CD14-positive monocyte (primary cell): ENCODE measurements at regions not wholly inside any gene's neighbourhood (a gene's known extent, or its start where the extent isn't known, plus 50 kb on each side); places are given as distances from the start of the nearest gene placed in this dataset.

Experiments
- DNase-seq, 3 donors: peaks; one replicate each; pipeline ENCODE4 v3.0.0-alpha.2; 2011 to 2022
- H2AFZ ChIP-seq: 2 replicates; pipeline ENCODE4 v1.6.0; 2012; ENCODE audit warnings: mild to moderate bottlenecking, low read depth, low read length, inconsistent platforms; ENCODE audit not compliant: insufficient read depth, poor library complexity, severe bottlenecking
- H3K27ac ChIP-seq, 2 donors: 1 replicate in 1 of 2; 2 replicates in 1 of 2; pipeline ENCODE4 v1.5.1; 2012 to 2013; ENCODE audit warnings: low read length in 2 of 2, control low read depth in 1 of 2, inconsistent platforms in 1 of 2, low read depth in 1 of 2, mild to moderate bottlenecking in 1 of 2
- H3K27me3 ChIP-seq, 2 donors: one replicate each; pipeline versions ENCODE4 v1.6.0 to v1.6.1; 2011 to 2013; ENCODE audit warnings: low read length in 2 of 2; ENCODE audit not compliant: control insufficient read depth in 2 of 2, insufficient read depth in 2 of 2
- H3K36me3 ChIP-seq, 2 donors: replicated peaks in 1 of 2; 1 replicate in 1 of 2; 2 replicates in 1 of 2; pipeline versions ENCODE4 v1.5.1 to v1.6.1; 2012 to 2013; ENCODE audit warnings: low read length in 2 of 2, control low read depth in 1 of 2, inconsistent platforms in 1 of 2, mild to moderate bottlenecking in 1 of 2; ENCODE audit not compliant: insufficient read depth in 2 of 2, control insufficient read depth in 1 of 2
- H3K4me1 ChIP-seq, 2 donors: 1 replicate in 1 of 2; 2 replicates in 1 of 2; pipeline versions ENCODE4 v1.5.1 to v1.6.1; 2012 to 2013; ENCODE audit warnings: low read length in 2 of 2, control low read depth in 1 of 2, inconsistent platforms in 1 of 2, mild to moderate bottlenecking in 1 of 2, moderate library complexity in 1 of 2; ENCODE audit not compliant: insufficient read depth in 2 of 2, control insufficient read depth in 1 of 2
- H3K4me2 ChIP-seq: replicated peaks from 2 replicates; pipeline ENCODE3; 2012; ENCODE audit warnings: low read length, moderate library complexity, mild to moderate bottlenecking; ENCODE audit not compliant: poor library complexity, severe bottlenecking; ENCODE audit errors: extremely low read depth
- H3K4me3 ChIP-seq, 3 experiments: fragments of 200-600 bp in 1 of 3; sonication (generic) in 1 of 3; replicated peaks in 1 of 3; 1 replicate in 2 of 3; 2 replicates in 1 of 3; pipeline ENCODE4 v1.5.1; 2011 to 2013; ENCODE audit warnings: low read length in 3 of 3, mild to moderate bottlenecking in 3 of 3, control low read depth in 2 of 3, low read depth in 2 of 3, inconsistent platforms in 1 of 3, moderate library complexity in 1 of 3
- H3K79me2 ChIP-seq: 2 replicates; pipeline ENCODE4 v1.6.0; 2012; ENCODE audit warnings: mild to moderate bottlenecking, control low read depth, inconsistent platforms, low read length, moderate library complexity; ENCODE audit not compliant: insufficient read depth
- H3K9ac ChIP-seq: 2 replicates; pipeline ENCODE4 v1.6.0; 2017; ENCODE audit warnings: low read length, mild to moderate bottlenecking; ENCODE audit not compliant: insufficient read depth, poor library complexity, severe bottlenecking
- H3K9me3 ChIP-seq, 2 donors: replicated peaks in 1 of 2; 1 replicate in 1 of 2; 2 replicates in 1 of 2; pipeline versions ENCODE4 v1.5.1 to v1.6.1; 2012 to 2013; ENCODE audit warnings: low read length in 2 of 2, control low read depth in 1 of 2; ENCODE audit not compliant: control insufficient read depth in 1 of 2, insufficient read depth in 1 of 2
- H4K20me1 ChIP-seq: 2 replicates; pipeline ENCODE4 v1.6.0; 2012; ENCODE audit warnings: mild to moderate bottlenecking, low read length, control low read depth, moderate library complexity; ENCODE audit not compliant: insufficient read depth
- H3K27ac Mint-ChIP-seq, 7 donors: one replicate each; pipeline ENCODE4 v1.8.0; 2020; ENCODE audit warnings: mild to moderate bottlenecking in 7 of 7, mixed read lengths in 7 of 7, moderate library complexity in 6 of 7, inconsistent platforms in 2 of 7
- H3K27me3 Mint-ChIP-seq, 3 donors: one replicate each; pipeline ENCODE4 v1.8.0; 2021 to 2022; ENCODE audit warnings: low read depth in 3 of 3, mild to moderate bottlenecking in 3 of 3, mixed read lengths in 3 of 3, moderate library complexity in 3 of 3, inconsistent platforms in 1 of 3
- H3K36me3 Mint-ChIP-seq, 2 donors: one replicate each; pipeline ENCODE4 v1.8.0; 2020; ENCODE audit warnings: mixed read lengths in 2 of 2, inconsistent platforms in 1 of 2, mild to moderate bottlenecking in 1 of 2
- H3K4me1 Mint-ChIP-seq: one replicate; pipeline ENCODE4 v1.8.0; 2020; ENCODE audit warnings: mild to moderate bottlenecking, mixed read lengths
- H3K4me3 Mint-ChIP-seq, 2 donors: one replicate each; pipeline ENCODE4 v1.8.0; 2020; ENCODE audit warnings: mild to moderate bottlenecking in 2 of 2, mixed read lengths in 2 of 2, moderate library complexity in 1 of 2
- H3K9me3 Mint-ChIP-seq, 7 donors: one replicate each; pipeline ENCODE4 v1.8.0; 2020 to 2022; ENCODE audit warnings: mixed read lengths in 7 of 7, mild to moderate bottlenecking in 6 of 7, moderate library complexity in 6 of 7, inconsistent platforms in 2 of 7
- WGBS: methylation state at CpG from one replicate; pipeline ENCODE4 v1.1.5; 2013; ENCODE audit warnings: missing lambda C conversion rate; ENCODE audit not compliant: insufficient coverage; 5-methylcytosine and 5-hydroxymethylcytosine counted together
- intact Hi-C, 2 donors: fragments of 100-400 bp; cut with micrococcal nuclease; formaldehyde crosslinking; loops; one replicate each; pipeline versions ENCODE4 v1.15.0 to v1.15.1; 2023
- TF ChIP-seq, protein P1 (sequence below): fragments of 200-600 bp; IDR thresholded peaks from one replicate; pipeline ENCODE4 v1.8.0; 2022; ENCODE audit warnings: antibody characterized with exemption, mild to moderate bottlenecking

DNA sequence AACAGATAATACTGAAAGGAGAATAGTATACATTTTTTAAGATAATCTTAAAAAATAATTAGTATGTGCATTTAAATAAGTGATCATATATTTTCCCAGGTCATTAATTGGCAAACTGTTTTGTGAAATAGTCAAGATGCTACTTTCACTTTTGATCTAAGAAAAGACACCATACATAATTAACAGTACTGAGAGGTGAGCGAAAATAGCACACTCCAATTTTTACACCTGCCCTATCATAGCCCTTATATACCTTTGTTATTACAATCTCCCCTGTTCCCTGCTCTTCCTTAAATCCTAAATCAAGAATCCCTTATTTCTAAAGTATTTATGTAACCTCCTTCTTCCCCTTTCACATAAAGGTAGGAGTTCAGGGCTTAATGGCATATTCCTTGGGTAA lies 500.1 kb upstream of the LRATD1 start:
- Mint-ChIP-seq H3K4me3 (no peak overlapping the region), H3K4me1 (no peaks in the 10 kb centered on the region), H3K27me3 (peaks cover 0 to 2% (median 0%) of the 10 kb centered on the region in 3 donors), H3K9me3 (peaks cover 0 to 6% (median 5%) of the 10 kb centered on the region in 7 donors), H3K36me3 (no peaks in the 10 kb centered on the region), H3K27ac (no peak overlapping the region)
- no peaks in the 10 kb centered on the region for H3K9me3 ChIP-seq
- WGBS: no CpG with 5 or more reads among the region's 1 CpG
- no peak for DNase-seq
- TF ChIP-seq, protein P1, sequence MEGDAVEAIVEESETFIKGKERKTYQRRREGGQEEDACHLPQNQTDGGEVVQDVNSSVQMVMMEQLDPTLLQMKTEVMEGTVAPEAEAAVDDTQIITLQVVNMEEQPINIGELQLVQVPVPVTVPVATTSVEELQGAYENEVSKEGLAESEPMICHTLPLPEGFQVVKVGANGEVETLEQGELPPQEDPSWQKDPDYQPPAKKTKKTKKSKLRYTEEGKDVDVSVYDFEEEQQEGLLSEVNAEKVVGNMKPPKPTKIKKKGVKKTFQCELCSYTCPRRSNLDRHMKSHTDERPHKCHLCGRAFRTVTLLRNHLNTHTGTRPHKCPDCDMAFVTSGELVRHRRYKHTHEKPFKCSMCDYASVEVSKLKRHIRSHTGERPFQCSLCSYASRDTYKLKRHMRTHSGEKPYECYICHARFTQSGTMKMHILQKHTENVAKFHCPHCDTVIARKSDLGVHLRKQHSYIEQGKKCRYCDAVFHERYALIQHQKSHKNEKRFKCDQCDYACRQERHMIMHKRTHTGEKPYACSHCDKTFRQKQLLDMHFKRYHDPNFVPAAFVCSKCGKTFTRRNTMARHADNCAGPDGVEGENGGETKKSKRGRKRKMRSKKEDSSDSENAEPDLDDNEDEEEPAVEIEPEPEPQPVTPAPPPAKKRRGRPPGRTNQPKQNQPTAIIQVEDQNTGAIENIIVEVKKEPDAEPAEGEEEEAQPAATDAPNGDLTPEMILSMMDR: no peak
- H3K27ac ChIP-seq: no peak overlapping the region
- no peaks in the 10 kb centered on the region for H3K27me3 ChIP-seq
- no peaks in the 10 kb centered on the region for H4K20me1 ChIP-seq
- no peaks in the 10 kb centered on the region for H3K4me1 ChIP-seq
- H3K4me3 ChIP-seq: no peak overlapping the region
- H3K9ac ChIP-seq: no peak overlapping the region
- H3K79me2 ChIP-seq: no peaks in the 10 kb centered on the region
- H3K4me2 ChIP-seq: no peak overlapping the region
- no peak overlapping the region for H2AFZ ChIP-seq
- no peaks in the 10 kb centered on the region for H3K36me3 ChIP-seq
- intact Hi-C loops: no loop called here

GRCh38 chr2:14134771-14135170 lies 497.7 kb upstream of the LRATD1 start:
- H3K4me1 Mint-ChIP-seq: no peaks in the 10 kb centered on the region
- Histone ChIP-seq H3K4me1 (no peaks in the 10 kb centered on the region), H3K4me3 (no peak overlapping the region), H3K79me2 (no peaks in the 10 kb centered on the region), H3K9ac (no peak overlapping the region), H3K27me3 (no peaks in the 10 kb centered on the region), H3K9me3 (no peaks in the 10 kb centered on the region), H2AFZ (no peak overlapping the region), H4K20me1 (no peaks in the 10 kb centered on the region), H3K36me3 (no peaks in the 10 kb centered on the region), H3K27ac (no peak overlapping the region), H3K4me2 (no peak overlapping the region)
- no peaks in the 10 kb centered on the region for H3K36me3 Mint-ChIP-seq
- H3K27me3 Mint-ChIP-seq: peaks cover 0 to 2% (median 0%) of the 10 kb centered on the region in 3 donors
- peaks cover 0 to 6% (median 5%) of the 10 kb centered on the region in 7 donors for H3K9me3 Mint-ChIP-seq
- intact Hi-C loops: no loop called here
- H3K4me3 Mint-ChIP-seq: no peak overlapping the region
- no peak overlapping the region for H3K27ac Mint-ChIP-seq
- no CpG with 5 or more reads among the region's 3 CpGs for WGBS
- no peak for DNase-seq
- TF ChIP-seq, protein P1: no peak
